TTC549 (cell line): ENCODE measurements at regions not wholly inside any gene's neighbourhood (a gene's known extent, or its start where the extent isn't known, plus 50 kb on each side); places are given as distances from the start of the nearest gene placed in this dataset.
"Not testable (repeated sequence)": the region's sequence is repeated elsewhere in the genome, so short reads cannot be mapped to it uniquely, and the experiment has no call there.

Experiments
- FAIRE-seq: peaks from 2 replicates; lab custom pipeline; 2012; peaks lifted over from hg19 to GRCh38; lab: Jason Lieb, UNC

- no peak for FAIRE-seq
These were observed 248.8 kb downstream of the SHOX2 start for GRCh38 chr3:157857440-157857839.

GRCh38 chr3:157856078-157856939, 249.9 kb downstream of the SHOX2 start:
- no peak for FAIRE-seq

- FAIRE-seq: not testable (repeated sequence)
These were observed 260.4 kb downstream of the SHOX2 start for GRCh38 chr3:157845839-157846238.

- no peak for FAIRE-seq
These were observed 261.2 kb downstream of the SHOX2 start for GRCh38 chr3:157844800-157845565.

- no peak for FAIRE-seq
These were observed 262.0 kb downstream of the SHOX2 start for GRCh38 chr3:157844216-157844615.

GRCh38 chr3:157841029-157841428, 265.2 kb downstream of the SHOX2 start:
- no peak for FAIRE-seq

- FAIRE-seq: no peak
These were observed 265.7 kb downstream of the SHOX2 start for GRCh38 chr3:157840564-157840963.

- no peak for FAIRE-seq
These were observed 267.8 kb downstream of the SHOX2 start for GRCh38 chr3:157838457-157838856.

- no peak for FAIRE-seq
These were observed 268.9 kb downstream of the SHOX2 start for GRCh38 chr3:157837336-157837735.

GRCh38 chr3:157836022-157836421, 270.2 kb downstream of the SHOX2 start:
- FAIRE-seq: no peak

GRCh38 chr3:157832588-157832987, 273.6 kb downstream of the SHOX2 start:
- FAIRE-seq: no peak

GRCh38 chr3:157830556-157831236, 275.5 kb downstream of the SHOX2 start:
- no peak for FAIRE-seq

- FAIRE-seq: no peak
These were observed 276.4 kb downstream of the SHOX2 start for GRCh38 chr3:157829786-157830185.

- no peak for FAIRE-seq
These were observed 281.9 kb downstream of the SHOX2 start for GRCh38 chr3:157824281-157824680.

- FAIRE-seq: no peak
These were observed 283.2 kb downstream of the SHOX2 start for GRCh38 chr3:157823050-157823449.

- FAIRE-seq: no peak
These were observed 286.1 kb downstream of the SHOX2 start for GRCh38 chr3:157820157-157820517.

- no peak for FAIRE-seq
These were observed 286.7 kb downstream of the SHOX2 start for GRCh38 chr3:157819270-157820156.

GRCh38 chr3:157816896-157817295, 289.3 kb downstream of the SHOX2 start:
- FAIRE-seq: no peak

GRCh38 chr3:157816296-157816695, 289.9 kb downstream of the SHOX2 start:
- no peak for FAIRE-seq

- no peak for FAIRE-seq
These were observed 290.5 kb downstream of the SHOX2 start for GRCh38 chr3:157815739-157816138.

GRCh38 chr3:157810924-157811718, 295.1 kb downstream of the SHOX2 start:
- FAIRE-seq: no peak
